ENCODE measurements at regions not wholly inside any gene's neighbourhood (a gene's known extent, or its start where the extent isn't known, plus 50 kb on each side); places are given as distances from the start of the nearest gene placed in this dataset.
"Not testable (repeated sequence)": the region's sequence is repeated elsewhere in the genome, so short reads cannot be mapped to it uniquely, and the experiment has no call there.

DNA sequence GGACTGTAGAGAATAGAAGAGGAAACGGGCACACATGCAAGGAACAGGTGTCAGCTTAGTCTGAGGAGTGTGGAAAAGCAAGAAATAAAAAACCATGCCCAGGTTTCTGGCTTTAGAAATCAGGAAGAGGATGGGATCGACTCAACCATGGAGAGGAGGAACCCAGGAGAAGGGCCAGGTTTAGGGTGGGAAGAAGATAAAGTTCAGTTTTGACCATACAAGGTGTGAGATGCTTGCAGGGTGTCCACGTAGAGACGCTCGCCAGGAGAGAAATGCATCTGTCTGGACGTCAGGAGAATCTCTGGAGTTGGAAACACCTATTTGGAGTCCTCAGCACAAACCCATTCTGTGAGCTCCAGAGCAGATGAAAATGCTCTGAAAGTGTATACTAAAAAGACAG lies 275.1 kb downstream of the CYRIA start:
- DNase-seq, result no peak

DNA sequence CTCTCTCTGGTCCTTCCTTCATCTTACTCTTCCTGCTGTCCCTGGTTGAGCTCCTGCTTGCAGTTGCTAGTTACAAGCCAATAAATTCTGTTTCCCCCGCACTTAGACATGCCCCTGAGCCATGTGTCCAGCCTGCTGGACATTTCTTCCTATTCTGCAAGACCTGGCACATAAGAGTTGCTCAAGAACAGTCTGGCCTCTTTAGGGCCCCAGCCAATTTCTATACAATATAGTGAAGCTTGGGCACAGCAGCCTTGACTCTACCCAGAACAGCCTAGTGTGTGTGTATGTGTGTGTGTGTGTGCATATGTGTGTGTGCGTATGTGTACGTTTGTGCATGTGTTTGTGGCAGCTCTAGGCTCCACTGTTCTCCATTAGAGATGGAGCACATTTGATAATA lies 276.0 kb downstream of the CYRIA start:
- no peak for DNase-seq

DNA sequence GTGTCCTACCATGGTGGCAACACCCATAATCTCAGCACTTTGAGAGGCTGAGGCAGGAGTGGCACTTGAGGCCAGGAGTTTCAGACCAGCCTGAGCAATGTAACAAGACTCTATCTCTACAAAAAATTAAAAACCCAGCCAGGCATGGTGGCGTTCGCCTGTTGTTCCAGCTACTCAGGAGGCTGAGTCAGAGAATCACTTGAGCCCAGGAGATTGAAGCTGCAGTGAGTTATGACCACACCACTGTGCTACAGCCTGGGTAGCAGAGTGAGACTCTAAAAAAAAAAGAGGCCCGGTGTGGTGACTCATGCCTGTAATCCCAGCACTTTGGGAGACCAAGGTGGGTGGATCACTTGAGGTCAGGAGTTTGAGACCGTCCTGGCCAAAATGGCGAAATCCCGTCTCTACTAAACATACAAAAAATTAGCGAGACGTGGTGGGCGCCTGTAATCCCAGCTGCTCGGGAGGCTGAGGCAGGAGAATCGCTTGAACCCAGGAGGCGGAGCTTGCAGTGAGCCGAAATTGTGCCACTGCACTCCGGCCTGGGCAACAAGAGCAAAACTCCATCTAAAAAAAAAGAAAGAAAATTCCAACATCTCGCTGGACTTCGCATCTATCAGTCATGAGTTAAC lies 277.3 kb downstream of the CYRIA start:
- DNase-seq, result peak; percentile 35

DNA sequence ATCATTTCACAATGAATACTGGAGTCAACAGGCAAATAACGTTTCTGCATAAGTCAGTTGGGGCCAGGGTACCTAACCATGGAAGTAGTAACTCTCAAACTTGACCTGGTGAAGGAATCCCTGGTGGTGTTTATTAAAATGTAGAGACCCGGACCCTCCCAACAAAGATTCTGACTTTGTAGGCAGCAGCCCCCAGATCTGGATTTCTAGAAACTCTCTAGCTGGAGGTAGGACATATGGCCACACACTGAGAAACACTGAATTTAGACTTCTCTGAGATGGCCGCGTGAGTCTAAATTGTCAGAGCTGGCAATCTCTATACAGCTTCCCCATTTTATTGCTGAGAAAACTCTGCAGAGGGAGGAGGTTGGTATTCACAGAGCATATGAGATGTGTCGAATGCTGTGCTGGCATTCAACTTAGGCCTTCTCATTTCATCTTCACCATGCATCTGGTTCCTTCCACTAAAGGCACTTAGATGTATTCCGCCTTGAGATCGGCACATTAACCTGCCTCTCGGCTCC lies 278.1 kb downstream of the CYRIA start:
- DNase-seq, result no peak

DNA sequence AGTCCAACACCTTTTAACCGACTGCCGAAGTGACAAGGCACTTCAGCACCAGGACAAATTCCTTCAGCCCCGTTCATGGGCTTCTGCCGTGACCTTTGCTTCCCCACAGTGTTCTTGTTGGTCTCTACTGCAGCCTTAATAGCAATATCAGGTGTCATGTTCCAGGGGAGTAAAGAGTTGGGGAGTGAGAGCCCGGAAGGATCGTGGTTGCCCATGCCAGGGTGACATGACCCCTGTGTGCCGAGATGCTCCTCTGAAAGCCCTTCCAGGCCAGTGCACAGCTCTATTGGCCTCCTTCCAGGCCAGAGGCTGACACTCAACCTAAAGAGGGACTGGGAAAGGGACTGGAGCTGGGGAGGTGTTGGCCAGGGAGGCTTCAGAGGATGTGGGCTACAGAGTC lies 279.2 kb downstream of the CYRIA start:
- peak; percentile 54 for DNase-seq

DNA sequence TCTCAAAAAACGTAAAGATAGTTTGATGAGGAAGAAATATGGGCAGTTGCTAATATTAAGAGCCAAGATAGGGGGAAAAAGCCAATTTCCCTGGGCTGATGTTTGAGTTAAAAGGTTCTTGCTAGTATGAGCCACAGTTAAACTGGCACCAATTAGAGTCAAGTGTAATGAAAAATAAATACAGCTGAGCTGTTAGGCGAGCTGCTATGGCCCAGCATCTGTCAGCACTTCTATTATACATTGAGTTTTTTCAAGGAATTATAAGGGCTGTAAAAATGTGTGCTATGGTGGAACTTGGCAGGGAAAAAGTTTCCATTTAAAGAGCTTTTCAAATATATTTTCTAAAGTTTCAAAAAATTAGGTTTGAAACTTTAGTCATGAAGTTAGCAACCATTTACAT lies 279.6 kb downstream of the CYRIA start:
- DNase-seq, result peak; percentile 67

DNA sequence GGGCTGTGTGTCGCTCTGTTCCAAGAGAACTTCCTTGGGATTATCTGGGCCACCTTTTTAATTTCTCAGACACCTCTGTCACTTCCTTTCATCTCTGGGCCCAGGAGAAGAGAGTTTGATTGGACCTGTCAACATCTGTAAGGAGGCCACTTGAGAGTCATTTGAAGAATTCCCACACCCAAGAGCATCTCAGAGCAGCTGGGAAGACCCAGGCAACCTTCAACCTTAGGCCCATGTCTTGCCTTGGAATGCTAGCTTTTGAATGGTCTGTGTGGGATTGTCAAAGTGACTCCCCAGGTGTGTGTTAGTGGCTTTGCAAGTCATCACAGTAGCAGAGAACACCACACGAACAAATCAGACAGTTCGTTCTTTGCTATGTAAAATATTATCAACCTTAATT lies 280.3 kb downstream of the CYRIA start:
- no peak for DNase-seq

DNA sequence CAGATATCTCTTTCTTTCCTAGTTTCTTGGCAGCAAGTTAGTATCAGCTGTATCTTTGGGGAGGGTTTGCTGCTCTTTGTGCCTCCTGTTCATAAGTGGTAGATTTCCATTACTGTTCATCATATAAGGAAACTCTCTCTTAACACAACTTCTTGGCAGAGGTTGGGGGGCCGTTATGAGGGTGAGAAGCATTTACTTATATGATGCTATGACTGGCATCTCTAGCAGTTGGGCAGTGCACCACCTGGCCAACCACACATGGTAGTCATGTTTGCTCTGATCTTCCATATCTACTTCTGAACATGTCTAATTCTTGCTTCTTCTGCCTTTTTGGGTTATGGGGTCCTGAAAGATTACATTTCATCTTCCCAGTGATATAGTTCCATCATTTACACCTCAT lies 282.2 kb downstream of the CYRIA start:
- DNase-seq, result no peak

DNA sequence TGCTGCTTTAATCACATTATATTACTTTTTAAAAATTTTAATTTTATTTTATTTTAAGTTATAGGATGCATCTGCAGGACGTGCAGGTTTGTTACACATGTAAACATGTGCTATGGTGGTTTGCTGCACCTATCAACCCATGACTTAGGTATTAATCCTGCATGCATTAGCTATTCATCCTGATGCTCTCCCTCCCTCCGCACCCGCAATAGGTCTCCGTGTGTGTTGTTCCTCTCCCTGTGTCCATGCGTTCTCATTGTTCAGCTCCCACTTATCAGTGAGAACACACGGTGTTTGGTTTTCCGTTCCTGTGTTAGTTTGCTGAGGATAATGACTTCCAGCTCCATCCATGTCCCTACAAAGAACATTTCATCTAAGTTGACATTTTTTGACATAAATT lies 283.2 kb downstream of the CYRIA start:
- DNase-seq, result no peak

DNA sequence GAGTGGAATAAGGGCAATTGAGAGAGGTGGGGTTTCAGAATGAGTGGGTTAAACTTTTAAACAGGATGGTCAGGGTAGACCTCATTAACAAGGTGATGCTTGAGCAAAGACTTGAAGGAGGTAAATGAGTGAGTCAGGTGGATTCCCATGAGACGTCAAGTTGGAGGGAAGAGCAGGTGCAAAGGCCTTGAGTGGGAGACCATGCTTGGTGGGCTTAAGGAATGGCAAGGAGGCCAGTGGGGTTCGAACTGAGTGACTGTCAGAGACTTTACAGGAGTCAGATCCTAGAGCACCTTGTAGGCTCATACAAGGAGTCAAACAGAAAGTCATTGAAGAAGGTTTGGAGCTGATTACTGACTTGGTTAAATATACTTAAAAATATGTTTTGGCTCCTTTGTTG lies 284.1 kb downstream of the CYRIA start:
- DNase-seq, result no peak

DNA sequence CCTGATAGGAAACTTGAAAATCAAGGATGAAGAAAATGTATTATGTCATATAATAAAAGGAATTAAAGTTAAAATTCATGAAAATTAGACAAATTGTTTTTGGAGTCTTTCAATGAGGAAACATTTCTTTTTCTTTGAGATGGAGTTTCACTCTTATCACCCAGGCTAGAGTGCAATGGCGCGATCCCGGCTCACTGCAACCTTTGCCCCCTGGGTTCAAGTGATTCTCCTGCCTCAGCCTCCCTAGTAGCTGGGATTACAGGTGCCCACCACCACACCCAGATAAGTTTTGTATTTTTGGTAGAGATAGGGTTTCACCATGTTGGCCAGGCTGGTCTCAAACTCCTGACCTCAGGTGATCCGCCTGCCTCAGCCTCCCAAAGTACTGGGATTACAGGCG lies 285.7 kb downstream of the CYRIA start:
- not testable (repeated sequence) for DNase-seq

DNA sequence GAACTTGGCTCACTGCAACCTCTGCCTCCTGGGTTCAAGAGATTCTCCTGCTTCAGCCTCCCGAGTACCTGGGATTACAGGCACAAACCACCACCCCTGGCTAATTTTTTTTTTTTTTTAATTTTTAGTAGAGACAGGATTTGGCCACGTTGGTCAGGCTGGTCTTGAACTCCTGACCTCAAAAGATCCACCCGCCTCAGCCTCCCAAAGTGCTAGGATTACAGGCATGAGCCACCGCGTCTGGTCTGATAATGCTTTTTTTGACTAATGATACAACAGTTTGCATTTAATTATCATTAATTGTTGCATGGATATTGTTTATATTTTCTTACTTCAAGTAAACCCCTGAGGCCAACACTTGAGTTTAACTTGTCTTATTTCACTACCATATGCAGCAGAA lies 286.6 kb downstream of the CYRIA start:
- not testable (repeated sequence) for DNase-seq

DNA sequence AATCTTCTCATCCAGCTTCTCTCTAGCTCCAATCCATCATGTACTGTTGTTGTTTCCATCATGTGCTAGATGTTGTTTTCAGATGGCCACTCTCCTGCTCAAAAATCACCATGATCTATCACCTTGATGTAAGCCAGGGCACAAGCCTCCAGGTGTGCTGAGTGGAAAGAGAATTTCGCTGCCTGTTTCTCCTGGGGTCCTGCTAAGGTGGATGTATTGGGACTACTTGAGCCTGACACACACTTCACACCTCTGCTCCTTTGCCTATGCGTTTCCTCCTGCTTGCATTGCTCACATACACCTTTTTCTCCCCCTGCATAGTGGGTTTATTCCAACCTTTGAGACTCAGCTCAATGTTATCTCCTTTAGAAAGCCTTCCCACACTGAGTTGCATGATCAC lies 287.6 kb downstream of the CYRIA start:
- DNase-seq, result no peak

DNA sequence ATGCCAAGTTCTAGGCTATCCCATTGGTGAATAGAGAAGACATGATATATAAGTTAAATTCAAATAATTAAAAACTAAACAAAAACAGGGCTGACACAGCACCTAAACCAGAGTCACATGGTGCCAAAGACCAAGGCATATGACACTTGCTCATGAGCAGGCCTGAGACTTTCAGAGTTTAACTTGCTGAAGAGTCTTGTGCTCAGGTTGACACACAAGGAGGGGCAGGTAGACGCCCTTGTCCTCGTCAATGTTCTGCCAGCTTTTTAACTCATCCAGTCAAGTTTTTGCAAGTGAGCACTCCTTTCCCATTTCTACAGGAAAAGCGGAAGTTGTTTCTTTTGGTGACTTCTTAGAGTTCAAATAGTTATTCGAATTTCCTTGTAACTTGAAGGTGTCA lies 289.7 kb downstream of the CYRIA start:
- no peak for DNase-seq

DNA sequence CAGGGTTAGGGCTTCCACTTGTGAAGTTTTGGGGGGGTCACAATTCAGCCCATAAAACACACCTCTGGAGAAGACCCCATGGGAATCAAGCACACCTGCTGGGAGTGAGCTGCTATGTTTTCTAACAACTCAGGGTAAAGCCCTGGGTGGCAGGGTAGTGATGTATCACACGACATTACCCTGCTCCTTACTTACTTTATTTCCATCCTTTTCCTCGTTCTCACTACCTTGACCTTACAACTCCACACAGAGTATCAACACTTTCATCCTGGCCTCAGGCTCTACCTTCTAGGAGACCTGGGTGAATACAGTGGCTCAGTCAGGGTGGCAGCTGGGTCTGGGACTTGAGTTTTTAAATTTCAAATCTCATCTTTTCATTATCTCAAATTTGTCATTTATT lies 290.3 kb downstream of the CYRIA start:
- DNase-seq, result no peak

DNA sequence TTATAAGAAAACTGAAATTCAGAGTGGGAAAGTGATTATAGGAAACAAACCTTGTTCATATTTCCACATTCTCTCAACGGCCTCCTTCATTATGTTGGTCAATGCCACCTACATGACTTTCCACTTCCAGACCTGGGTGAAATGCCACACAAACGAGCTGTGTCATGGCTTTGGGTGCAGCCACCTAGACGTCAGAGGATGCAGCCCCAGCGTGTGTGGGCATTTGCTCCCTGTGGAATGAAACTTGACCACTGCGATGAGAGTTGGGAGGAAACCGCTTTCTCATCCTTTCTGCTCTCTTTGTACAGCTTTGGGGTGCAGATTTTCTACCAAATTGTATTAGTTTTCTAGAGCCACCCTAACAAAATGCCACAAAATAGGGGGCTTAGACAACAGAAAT lies 291.0 kb downstream of the CYRIA start:
- no peak for DNase-seq

DNA sequence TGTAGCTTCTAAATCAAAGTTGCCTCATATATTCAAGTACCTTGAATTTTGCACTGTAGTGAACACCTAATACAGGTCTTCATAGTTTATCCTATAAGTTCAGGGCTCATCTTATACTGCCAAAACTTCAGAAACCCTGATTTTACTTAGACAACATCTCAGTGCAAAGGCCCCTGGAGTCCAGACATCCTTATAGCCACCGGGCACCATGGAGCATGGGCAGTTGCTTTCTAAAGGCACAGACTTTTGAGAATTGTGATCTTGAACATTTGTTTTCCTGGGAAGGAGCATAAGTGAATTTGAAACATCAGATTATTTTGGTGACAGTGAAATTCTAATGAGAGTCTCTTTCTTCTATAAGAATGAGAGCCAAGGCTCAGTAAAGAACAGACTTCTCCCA lies 292.3 kb downstream of the CYRIA start:
- DNase-seq, result no peak

DNA sequence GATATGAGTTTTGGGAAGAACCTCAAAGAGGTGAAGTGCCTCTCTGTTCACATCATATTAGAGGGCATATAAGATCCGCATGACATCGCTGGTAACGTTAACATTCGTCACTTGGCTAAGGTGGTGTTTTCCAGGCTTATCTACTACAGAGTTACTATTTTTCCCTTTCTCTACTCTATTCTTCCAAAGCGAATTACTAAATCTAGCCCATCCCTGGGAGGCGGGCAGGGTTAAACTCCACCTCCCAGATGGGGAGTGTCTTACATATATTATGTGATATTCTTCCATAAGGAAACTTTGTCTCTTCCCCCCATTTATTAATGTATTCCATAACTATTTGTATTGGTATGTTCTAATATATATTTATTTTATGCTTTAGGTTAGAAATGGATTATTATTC lies 293.9 kb downstream of the CYRIA start:
- DNase-seq, result no peak

DNA sequence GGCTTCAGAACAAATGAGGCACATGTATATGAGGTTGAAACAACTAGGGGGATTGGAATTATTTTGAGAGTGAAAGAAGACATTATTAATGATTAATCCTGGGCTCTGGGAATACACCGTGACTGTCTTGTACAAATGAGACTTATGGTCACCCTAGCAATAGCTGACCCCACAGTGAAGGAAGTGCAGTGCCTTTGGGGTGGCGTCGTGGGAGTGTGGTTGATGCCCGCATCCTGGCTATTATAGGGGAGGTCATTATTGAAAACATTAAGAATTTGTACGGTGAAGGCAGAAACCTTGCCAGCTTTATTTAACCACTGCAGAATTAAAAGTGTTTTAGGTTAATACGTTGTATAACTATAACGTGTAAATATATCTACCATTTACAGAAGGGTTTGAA lies 296.7 kb downstream of the CYRIA start:
- no peak for DNase-seq

DNA sequence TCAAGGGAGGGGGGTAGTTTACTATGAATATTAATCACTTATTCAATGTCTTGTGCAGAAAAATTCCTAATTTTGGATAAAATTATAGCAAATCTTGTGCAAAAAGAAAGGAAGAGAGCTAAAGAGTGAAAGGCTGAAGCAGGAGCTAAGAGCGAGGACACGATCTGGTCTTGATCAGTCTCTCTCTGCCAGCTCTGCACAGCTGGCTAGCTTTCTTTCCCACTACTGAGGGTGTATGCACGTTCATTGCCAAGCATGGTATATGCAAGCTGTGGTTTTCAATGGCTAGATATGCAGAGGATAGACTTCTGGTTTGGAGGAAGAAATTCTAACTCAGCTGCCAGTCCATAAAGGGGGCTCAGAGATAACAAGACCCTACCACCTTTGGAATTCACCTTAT lies 297.3 kb downstream of the CYRIA start:
- DNase-seq, result no peak

DNA sequence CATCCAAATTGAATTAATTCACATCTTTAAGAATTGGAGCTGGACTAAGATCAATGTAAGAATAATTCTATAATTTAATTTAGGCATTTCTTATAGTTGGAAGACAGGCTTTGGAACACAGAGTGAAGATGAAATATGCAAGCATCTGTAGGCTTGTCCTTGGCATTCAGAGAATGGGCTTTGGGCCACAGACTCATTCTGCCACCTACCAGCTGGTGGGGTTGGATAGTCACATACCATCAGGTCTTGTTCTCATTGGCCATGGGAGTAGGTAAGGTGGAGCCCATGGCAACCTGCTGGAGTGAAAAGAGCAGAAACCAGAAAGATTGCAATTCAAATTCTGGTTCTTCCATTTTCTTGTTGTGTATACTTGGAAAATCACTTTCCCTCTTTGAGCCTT lies 300.3 kb downstream of the CYRIA start:
- DNase-seq, result no peak

DNA sequence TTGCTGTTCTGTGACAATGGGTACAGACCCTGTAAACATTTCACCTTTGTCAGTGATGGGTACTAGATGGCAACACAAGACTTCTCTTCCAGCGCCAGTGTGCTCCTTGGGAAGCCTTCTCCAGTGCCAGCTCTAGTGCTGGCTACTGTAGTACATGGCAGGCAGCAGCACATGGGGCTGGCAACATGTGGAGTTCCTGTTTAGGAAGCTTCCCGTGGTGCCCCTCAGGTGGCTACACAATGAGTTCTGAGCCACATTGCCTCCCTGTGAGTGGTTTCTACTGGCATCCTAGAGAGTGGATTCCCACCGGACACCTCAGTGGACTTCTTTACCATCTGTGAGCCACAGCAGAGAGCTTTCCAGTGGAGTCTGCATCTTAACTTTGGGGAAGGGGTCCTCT lies 302.1 kb downstream of the CYRIA start:
- DNase-seq, result no peak

DNA sequence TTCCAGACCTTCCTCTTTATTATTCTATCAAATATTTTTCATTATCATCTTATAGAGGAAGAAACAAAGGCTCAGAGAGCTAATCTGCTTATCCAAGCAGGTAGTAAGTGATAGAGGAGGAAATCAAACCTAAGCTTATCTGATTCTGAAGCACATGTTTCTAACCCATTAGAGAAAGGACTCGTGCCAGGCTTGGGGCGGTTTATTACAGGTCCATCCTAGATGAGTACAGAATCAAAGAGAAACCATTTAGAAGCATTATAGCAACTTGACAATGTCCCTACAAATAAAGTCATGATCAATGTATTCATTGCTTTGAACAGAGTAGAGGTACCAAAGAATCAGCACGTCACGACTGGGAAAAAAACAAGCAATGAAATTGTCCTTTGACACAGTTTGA lies 303.0 kb downstream of the CYRIA start:
- no peak for DNase-seq

DNA sequence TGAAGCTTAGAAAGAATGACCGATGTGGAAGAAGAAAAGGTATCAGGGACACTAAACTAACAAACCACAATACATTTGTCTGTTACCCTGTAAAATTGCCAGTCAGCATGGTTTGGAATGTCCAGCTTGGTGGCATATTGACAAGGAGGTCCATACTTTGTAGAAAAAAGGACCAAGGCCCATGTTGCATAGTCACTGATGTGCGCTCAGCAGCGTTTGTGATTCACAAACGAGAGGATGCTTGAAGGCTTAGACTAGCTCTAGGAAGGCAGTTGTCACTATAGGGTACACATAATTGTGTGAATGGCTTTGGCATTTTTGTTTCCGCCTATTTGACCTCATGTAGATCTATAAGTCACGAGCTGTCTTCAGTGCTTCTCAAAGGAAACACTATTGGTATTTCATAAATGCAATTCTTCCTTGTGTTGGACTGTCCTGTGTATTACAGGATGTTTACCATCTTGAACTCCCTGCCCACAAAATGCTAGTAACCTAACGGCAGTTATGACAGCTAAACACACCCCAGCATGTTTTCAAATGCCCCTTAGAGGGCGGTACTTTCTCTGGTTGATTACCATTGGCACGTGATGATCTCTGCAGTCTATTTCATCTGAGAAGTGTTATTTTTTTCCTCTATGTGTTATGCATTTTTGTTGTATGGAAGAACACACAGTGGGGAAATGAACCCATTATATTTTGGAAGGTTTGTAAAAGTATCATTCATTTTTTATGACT lies 304.2 kb downstream of the CYRIA start:
- DNase-seq, result no peak

DNA sequence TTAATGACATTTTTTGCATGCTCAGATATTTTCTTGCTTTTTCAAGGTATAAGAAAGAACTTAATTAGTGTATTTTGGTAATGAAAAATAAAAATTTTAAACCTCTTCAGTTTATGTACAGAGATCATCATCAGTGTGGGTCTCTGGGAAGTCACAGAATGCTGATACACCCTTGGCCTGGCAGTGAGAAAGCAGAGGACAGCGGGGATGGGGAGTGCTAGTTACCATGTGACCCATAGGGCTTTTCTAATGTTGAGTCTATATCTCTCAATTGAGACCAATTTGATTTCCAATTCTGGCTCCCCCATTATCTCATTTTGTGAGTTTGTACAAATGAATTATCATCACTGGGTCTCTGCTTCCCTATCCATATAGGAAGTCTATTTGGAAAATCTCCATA lies 305.7 kb downstream of the CYRIA start:
- no peak for DNase-seq
